ENCODE measurements at regions not wholly inside any gene's neighbourhood (a gene's known extent, or its start where the extent isn't known, plus 50 kb on each side); places are given as distances from the start of the nearest gene placed in this dataset.

GRCh38 chr12:87066326-87066725 lies 810.1 kb upstream of the MGAT4C start:
- H3K27ac ChIP-seq (ENCODE audit: insufficient read depth in 1 of 2, low read depth in 1 of 2, low read length in 2 of 2, poor library complexity in 1 of 2, severe bottlenecking in 2 of 2) = no peak overlapping the region
- POLR2A ChIA-PET = no interaction called here
- no peak overlapping the region for H3K4me3 ChIP-seq (ENCODE audit: control insufficient read depth in 1 of 7, extremely low read depth in 1 of 7, insufficient read depth in 4 of 7, low read depth in 2 of 7, low read length in 6 of 7)
- no peak for DNase-seq
- H3K9me3 ChIP-seq (ENCODE audit: control extremely low read depth in 1 of 5, control insufficient read depth in 4 of 5, insufficient read depth in 2 of 5, low read depth in 1 of 5, low read length in 4 of 5) = no peaks in the 10 kb centered on the region
- CTCF ChIA-PET = no interaction called here
- H3K27me3 ChIP-seq (replicated peaks in 2 of 5; ENCODE audit: control insufficient read depth in 4 of 5, insufficient read depth in 5 of 5, low read length in 4 of 5) = no peaks in the 10 kb centered on the region
- no peaks in the 10 kb centered on the region for H3K4me1 ChIP-seq (ENCODE audit: control extremely low read depth in 1 of 4, control insufficient read depth in 4 of 4, insufficient read depth in 4 of 4, low read length in 3 of 4)
- no CpG with 5 or more reads among the region's 2 CpGs for WGBS (ENCODE audit: insufficient coverage)
- no peaks in the 10 kb centered on the region for H3K36me3 ChIP-seq (ENCODE audit: control insufficient read depth in 4 of 4, insufficient read depth in 4 of 4, low read length in 3 of 4)

GRCh38 chr12:87059231-87059630 lies 803.0 kb upstream of the MGAT4C start:
- Histone ChIP-seq H3K4me3 (ENCODE audit: control insufficient read depth in 1 of 7, extremely low read depth in 1 of 7, insufficient read depth in 4 of 7, low read depth in 2 of 7, low read length in 6 of 7) (no peak overlapping the region), H3K36me3 (ENCODE audit: control insufficient read depth in 4 of 4, insufficient read depth in 4 of 4, low read length in 3 of 4) (no peaks in the 10 kb centered on the region), H3K27me3 (replicated peaks in 2 of 5; ENCODE audit: control insufficient read depth in 4 of 5, insufficient read depth in 5 of 5, low read length in 4 of 5) (no peaks in the 10 kb centered on the region), H3K4me1 (ENCODE audit: control extremely low read depth in 1 of 4, control insufficient read depth in 4 of 4, insufficient read depth in 4 of 4, low read length in 3 of 4) (no peaks in the 10 kb centered on the region), H3K9me3 (ENCODE audit: control extremely low read depth in 1 of 5, control insufficient read depth in 4 of 5, insufficient read depth in 2 of 5, low read depth in 1 of 5, low read length in 4 of 5) (no peaks in the 10 kb centered on the region), H3K27ac (ENCODE audit: insufficient read depth in 1 of 2, low read depth in 1 of 2, low read length in 2 of 2, poor library complexity in 1 of 2, severe bottlenecking in 2 of 2) (no peak overlapping the region)
- WGBS (ENCODE audit: insufficient coverage) = no CpG with 5 or more reads among the region's 1 CpG
- POLR2A ChIA-PET = no interaction called here
- CTCF ChIA-PET = no interaction called here
- DNase-seq = no peak

- H3K27ac ChIP-seq (ENCODE audit: insufficient read depth in 1 of 2, low read depth in 1 of 2, low read length in 2 of 2, poor library complexity in 1 of 2, severe bottlenecking in 2 of 2) = no peak overlapping the region
- POLR2A ChIA-PET = no interaction called here
- no peak for DNase-seq
- no peaks in the 10 kb centered on the region for H3K9me3 ChIP-seq (ENCODE audit: control extremely low read depth in 1 of 5, control insufficient read depth in 4 of 5, insufficient read depth in 2 of 5, low read depth in 1 of 5, low read length in 4 of 5)
- no peaks in the 10 kb centered on the region for H3K27me3 ChIP-seq (replicated peaks in 2 of 5; ENCODE audit: control insufficient read depth in 4 of 5, insufficient read depth in 5 of 5, low read length in 4 of 5)
- CTCF ChIA-PET = interaction anchor here (0.6 kb wide), 1 partner anchor 88 kb away, joined by 3 read pairs; no protein-coding TSS in a partner anchor
- no peaks in the 10 kb centered on the region for H3K36me3 ChIP-seq (ENCODE audit: control insufficient read depth in 4 of 4, insufficient read depth in 4 of 4, low read length in 3 of 4)
- no peak overlapping the region for H3K4me3 ChIP-seq (ENCODE audit: control insufficient read depth in 1 of 7, extremely low read depth in 1 of 7, insufficient read depth in 4 of 7, low read depth in 2 of 7, low read length in 6 of 7)
- no peaks in the 10 kb centered on the region for H3K4me1 ChIP-seq (ENCODE audit: control extremely low read depth in 1 of 4, control insufficient read depth in 4 of 4, insufficient read depth in 4 of 4, low read length in 3 of 4)
Observed at GRCh38 chr12:87054226-87054625, 798.0 kb upstream of the MGAT4C start.

GRCh38 chr12:87051621-87052020 lies 795.4 kb upstream of the MGAT4C start:
- Histone ChIP-seq H3K27me3 (replicated peaks in 2 of 5; ENCODE audit: control insufficient read depth in 4 of 5, insufficient read depth in 5 of 5, low read length in 4 of 5) (no peaks in the 10 kb centered on the region), H3K9me3 (ENCODE audit: control extremely low read depth in 1 of 5, control insufficient read depth in 4 of 5, insufficient read depth in 2 of 5, low read depth in 1 of 5, low read length in 4 of 5) (no peaks in the 10 kb centered on the region), H3K36me3 (ENCODE audit: control insufficient read depth in 4 of 4, insufficient read depth in 4 of 4, low read length in 3 of 4) (no peaks in the 10 kb centered on the region), H3K4me1 (ENCODE audit: control extremely low read depth in 1 of 4, control insufficient read depth in 4 of 4, insufficient read depth in 4 of 4, low read length in 3 of 4) (no peaks in the 10 kb centered on the region), H3K4me3 (ENCODE audit: control insufficient read depth in 1 of 7, extremely low read depth in 1 of 7, insufficient read depth in 4 of 7, low read depth in 2 of 7, low read length in 6 of 7) (no peak overlapping the region), H3K27ac (ENCODE audit: insufficient read depth in 1 of 2, low read depth in 1 of 2, low read length in 2 of 2, poor library complexity in 1 of 2, severe bottlenecking in 2 of 2) (no peak overlapping the region)
- no peak for DNase-seq
- ChIA-PET CTCF (no interaction called here), POLR2A (no interaction called here)
- no CpG with 5 or more reads among the region's 1 CpG for WGBS (ENCODE audit: insufficient coverage)

DNA sequence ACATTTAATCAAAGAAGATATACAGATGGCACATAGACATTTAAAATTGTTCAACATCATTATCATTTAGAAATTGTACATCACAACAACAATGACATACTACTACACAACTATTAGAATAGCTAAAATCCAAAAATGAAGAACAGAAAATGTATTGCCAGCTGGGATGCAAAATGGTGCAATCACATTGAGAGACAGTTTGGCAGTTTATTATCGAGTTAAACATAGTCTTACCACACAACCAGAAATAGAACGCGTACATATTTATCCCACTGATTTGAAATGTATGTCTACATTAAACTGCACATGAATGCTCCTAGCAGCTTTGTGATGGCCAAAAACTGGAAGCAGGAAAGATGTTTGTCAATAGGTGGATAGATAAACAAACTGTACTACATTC lies 791.5 kb upstream of the MGAT4C start:
- Histone ChIP-seq H3K27ac (ENCODE audit: insufficient read depth in 1 of 2, low read depth in 1 of 2, low read length in 2 of 2, poor library complexity in 1 of 2, severe bottlenecking in 2 of 2) (no peak overlapping the region), H3K4me1 (ENCODE audit: control extremely low read depth in 1 of 4, control insufficient read depth in 4 of 4, insufficient read depth in 4 of 4, low read length in 3 of 4) (no peaks in the 10 kb centered on the region), H3K27me3 (replicated peaks in 2 of 5; ENCODE audit: control insufficient read depth in 4 of 5, insufficient read depth in 5 of 5, low read length in 4 of 5) (no peaks in the 10 kb centered on the region), H3K9me3 (ENCODE audit: control extremely low read depth in 1 of 5, control insufficient read depth in 4 of 5, insufficient read depth in 2 of 5, low read depth in 1 of 5, low read length in 4 of 5) (no peaks in the 10 kb centered on the region), H3K4me3 (ENCODE audit: control insufficient read depth in 1 of 7, extremely low read depth in 1 of 7, insufficient read depth in 4 of 7, low read depth in 2 of 7, low read length in 6 of 7) (no peak overlapping the region), H3K36me3 (ENCODE audit: control insufficient read depth in 4 of 4, insufficient read depth in 4 of 4, low read length in 3 of 4) (no peaks in the 10 kb centered on the region)
- no peak for DNase-seq
- ChIA-PET CTCF (no interaction called here), POLR2A (no interaction called here)
- 100% methylated on average over 1 of the region's 3 CpGs for WGBS (ENCODE audit: insufficient coverage)

- H3K27ac ChIP-seq (ENCODE audit: insufficient read depth in 1 of 2, low read depth in 1 of 2, low read length in 2 of 2, poor library complexity in 1 of 2, severe bottlenecking in 2 of 2) = no peak overlapping the region
- DNase-seq = no peak
- 100% methylated on average over 1 of the region's 1 CpG for WGBS (ENCODE audit: insufficient coverage)
- ChIA-PET CTCF (interaction anchor here (1.2 kb wide), 1 partner anchor 79 kb away, joined by 3 read pairs; no protein-coding TSS in a partner anchor), POLR2A (no interaction called here)
- no peak overlapping the region for H3K4me3 ChIP-seq (ENCODE audit: control insufficient read depth in 1 of 7, extremely low read depth in 1 of 7, insufficient read depth in 4 of 7, low read depth in 2 of 7, low read length in 6 of 7)
- H3K9me3 ChIP-seq (ENCODE audit: control extremely low read depth in 1 of 5, control insufficient read depth in 4 of 5, insufficient read depth in 2 of 5, low read depth in 1 of 5, low read length in 4 of 5) = no peaks in the 10 kb centered on the region
- no peaks in the 10 kb centered on the region for H3K36me3 ChIP-seq (ENCODE audit: control insufficient read depth in 4 of 4, insufficient read depth in 4 of 4, low read length in 3 of 4)
- no peaks in the 10 kb centered on the region for H3K4me1 ChIP-seq (ENCODE audit: control extremely low read depth in 1 of 4, control insufficient read depth in 4 of 4, insufficient read depth in 4 of 4, low read length in 3 of 4)
- H3K27me3 ChIP-seq (replicated peaks in 2 of 5; ENCODE audit: control insufficient read depth in 4 of 5, insufficient read depth in 5 of 5, low read length in 4 of 5) = no peaks in the 10 kb centered on the region
Observed at GRCh38 chr12:87039536-87039935, 783.3 kb upstream of the MGAT4C start.

GRCh38 chr12:87038098-87038497 lies 781.9 kb upstream of the MGAT4C start:
- Histone ChIP-seq H3K9me3 (ENCODE audit: control extremely low read depth in 1 of 5, control insufficient read depth in 4 of 5, insufficient read depth in 2 of 5, low read depth in 1 of 5, low read length in 4 of 5) (no peaks in the 10 kb centered on the region), H3K36me3 (ENCODE audit: control insufficient read depth in 4 of 4, insufficient read depth in 4 of 4, low read length in 3 of 4) (no peaks in the 10 kb centered on the region), H3K4me3 (ENCODE audit: control insufficient read depth in 1 of 7, extremely low read depth in 1 of 7, insufficient read depth in 4 of 7, low read depth in 2 of 7, low read length in 6 of 7) (no peak overlapping the region), H3K27ac (ENCODE audit: insufficient read depth in 1 of 2, low read depth in 1 of 2, low read length in 2 of 2, poor library complexity in 1 of 2, severe bottlenecking in 2 of 2) (no peak overlapping the region), H3K27me3 (replicated peaks in 2 of 5; ENCODE audit: control insufficient read depth in 4 of 5, insufficient read depth in 5 of 5, low read length in 4 of 5) (no peaks in the 10 kb centered on the region), H3K4me1 (ENCODE audit: control extremely low read depth in 1 of 4, control insufficient read depth in 4 of 4, insufficient read depth in 4 of 4, low read length in 3 of 4) (no peaks in the 10 kb centered on the region)
- CTCF ChIA-PET = no interaction called here
- POLR2A ChIA-PET = no interaction called here
- WGBS (ENCODE audit: insufficient coverage) = no CpG with 5 or more reads among the region's 3 CpGs
- no peak for DNase-seq

All from common myeloid progenitor, CD34-positive (primary cell).